Ovary (tissue), 7 donors: ENCODE measurements at regions not wholly inside any gene's neighbourhood (a gene's known extent, or its start where the extent isn't known, plus 50 kb on each side); places are given as distances from the start of the nearest gene placed in this dataset.

Experiments used
- DNase-seq, 5 donors: peaks; one replicate each; pipeline ENCODE4 v3.0.0-alpha.2; 2019 to 2020
- H3K27ac ChIP-seq, 2 donors: fragments of 200-600 bp; one replicate each; pipeline versions ENCODE4 v1.5.1 to v1.8.0; 2019 to 2022
- H3K27me3 ChIP-seq: fragments of 200-600 bp; one replicate; pipeline ENCODE4 v1.8.0; 2022
- H3K36me3 ChIP-seq: fragments of 200-600 bp; sonication (generic); one replicate; pipeline ENCODE4 v1.5.1; 2019
- H3K4me1 ChIP-seq: one replicate; pipeline ENCODE4 v1.8.1; 2013; ENCODE audit warnings: mild to moderate bottlenecking, moderate library complexity; ENCODE audit not compliant: insufficient read depth
- H3K4me3 ChIP-seq: fragments of 200-600 bp; sonication (generic); one replicate; pipeline ENCODE4 v1.5.1; 2017
- H3K9me3 ChIP-seq, 2 donors: fragments of 200-600 bp in 1 of 2; sonication (generic) in 1 of 2; one replicate each; pipeline versions ENCODE4 v1.5.1 to v1.8.1; 2013 to 2019; ENCODE audit warnings: mild to moderate bottlenecking in 1 of 2, moderate library complexity in 1 of 2
- CTCF ChIP-seq, 3 donors: fragments of 450-650 bp in 2 of 3; fragments of 200-600 bp in 1 of 3; IDR thresholded peaks; one replicate each; pipeline versions ENCODE4 v1.5.1 to v1.8.0; 2016 to 2022; ENCODE audit warnings: antibody characterized with exemption in 3 of 3, mild to moderate bottlenecking in 1 of 3
- EP300 ChIP-seq: sonication (generic); formaldehyde crosslinking; IDR thresholded peaks from one replicate; pipeline ENCODE4 v1.6.1; 2017; ENCODE audit warnings: antibody characterized with exemption
- POLR2A ChIP-seq: fragments of 450-650 bp; IDR thresholded peaks from one replicate; pipeline ENCODE4 v1.6.1; 2017; ENCODE audit warnings: antibody characterized with exemption, mild to moderate bottlenecking, moderate library complexity
- WGBS, 3 donors: extraction: QIAGEN DNeasy Blood & Tissue Kit in 1 of 3; methylation state at CpG; one replicate each; pipeline versions ENCODE4 v1.1.5 to v1.1.7; 2013 to 2017; 5-methylcytosine and 5-hydroxymethylcytosine counted together
- intact Hi-C, 4 donors: fragments of 100-400 bp; cut with DNase I; formaldehyde crosslinking; loops; one replicate each; pipeline versions ENCODE4 v1.11.0 to v1.15.1; 2022 to 2023
- donor health status: DM: no; HTN: no; CAD: no; lungs with moderate emphysema.
- donor health status: DM: no; HTN: no; CAD: no.
- donor health status: Bipolar disorder and iron deficiency.
- donor health status: DM: no; HTN: no; CAD: no.
- donor health status: DM: yes; HTN: yes; CAD: no.

- WGBS, 3 donors, result 75 to 86% (median 75%) methylated on average over 4 of the region's 4 CpGs
- intact Hi-C loops, result no loop called here
- no peaks in the 10 kb centered on the region for H3K27me3 ChIP-seq
- no peak overlapping the region for H3K27ac ChIP-seq
- no peaks in the 10 kb centered on the region for H3K36me3 ChIP-seq
- H3K4me1 ChIP-seq, result no peaks in the 10 kb centered on the region
- no peaks in the 10 kb centered on the region for H3K9me3 ChIP-seq
- TF ChIP-seq POLR2A (no peak), CTCF (IDR thresholded peaks at IDR 0.05) (no peak), EP300 (no peak)
- H3K4me3 ChIP-seq, result no peak overlapping the region
- no peak for DNase-seq
Observed at GRCh38 chr2:5933669-5934068, 241.5 kb downstream of the SOX11 start.

- H3K27me3 ChIP-seq, result no peaks in the 10 kb centered on the region
- WGBS, 3 donors, result 56 to 77% (median 73%) methylated on average over 4 of the region's 4 CpGs
- DNase-seq, result no peak
- H3K4me1 ChIP-seq, result no peaks in the 10 kb centered on the region
- H3K9me3 ChIP-seq, result no peaks in the 10 kb centered on the region
- no peaks in the 10 kb centered on the region for H3K36me3 ChIP-seq
- TF ChIP-seq EP300, result no peak
- H3K4me3 ChIP-seq, result no peak overlapping the region
- intact Hi-C loops, result no loop called here
- no peak overlapping the region for H3K27ac ChIP-seq
Observed at GRCh38 chr2:5937321-5937720, 245.1 kb downstream of the SOX11 start.

- intact Hi-C loops, result no loop called here
- TF ChIP-seq CTCF (IDR thresholded peaks at IDR 0.05), result no peak
- no peak for TF ChIP-seq EP300
- TF ChIP-seq POLR2A, result no peak
- no peak for DNase-seq
- H3K27me3 ChIP-seq, result no peaks in the 10 kb centered on the region
- no peaks in the 10 kb centered on the region for H3K4me1 ChIP-seq
- H3K4me3 ChIP-seq, result no peak overlapping the region
- WGBS, 3 donors, result 42 to 43% (median 42%) methylated on average over 12 of the region's 12 CpGs
- H3K27ac ChIP-seq, result no peak overlapping the region
- H3K36me3 ChIP-seq, result no peaks in the 10 kb centered on the region
- no peaks in the 10 kb centered on the region for H3K9me3 ChIP-seq
Observed at GRCh38 chr2:5937851-5938565, 245.8 kb downstream of the SOX11 start.

GRCh38 chr2:5938566-5938896 is 246.3 kb downstream of the SOX11 start:
- Histone ChIP-seq H3K4me3 (no peak overlapping the region), H3K9me3 (no peaks in the 10 kb centered on the region), H3K27ac (no peak overlapping the region), H3K4me1 (no peaks in the 10 kb centered on the region), H3K36me3 (no peaks in the 10 kb centered on the region), H3K27me3 (no peaks in the 10 kb centered on the region)
- no peak for DNase-seq
- intact Hi-C loops, result no loop called here
- no peak for TF ChIP-seq POLR2A
- TF ChIP-seq EP300, result no peak
- no peak for TF ChIP-seq CTCF (IDR thresholded peaks at IDR 0.05)
- 18 to 25% (median 25%) methylated on average over 10 of the region's 10 CpGs for WGBS, 3 donors

GRCh38 chr2:5939553-5939952 is 247.4 kb downstream of the SOX11 start:
- H3K27ac ChIP-seq, result no peak overlapping the region
- intact Hi-C loops, result no loop called here
- 85 to 94% (median 86%) methylated on average over 4 of the region's 4 CpGs for WGBS, 3 donors
- no peak for DNase-seq
- H3K4me1 ChIP-seq, result no peaks in the 10 kb centered on the region
- no peak overlapping the region for H3K4me3 ChIP-seq
- no peaks in the 10 kb centered on the region for H3K27me3 ChIP-seq
- no peaks in the 10 kb centered on the region for H3K36me3 ChIP-seq
- no peaks in the 10 kb centered on the region for H3K9me3 ChIP-seq
- TF ChIP-seq POLR2A (no peak), EP300 (no peak), CTCF (IDR thresholded peaks at IDR 0.05) (no peak)
